Esophagus muscularis mucosa (tissue), 3 donors: ENCODE measurements at regions not wholly inside any gene's neighbourhood (a gene's known extent, or its start where the extent isn't known, plus 50 kb on each side); places are given as distances from the start of the nearest gene placed in this dataset.

Source experiments
- EP300 ChIP-seq: sonication (generic); formaldehyde crosslinking; IDR thresholded peaks from one replicate; pipeline ENCODE4 v1.6.1; 2017; ENCODE audit warnings: antibody characterized with exemption
- TF ChIP-seq, protein P1 (sequence below), 3 experiments: fragments of 200-600 bp in 2 of 3; fragments of 450-650 bp in 1 of 3; sonication (generic) in 2 of 3; IDR thresholded peaks; one replicate each; pipeline ENCODE4 v1.5.1; 2017 to 2019; ENCODE audit warnings: antibody characterized with exemption in 3 of 3, mild to moderate bottlenecking in 2 of 3, moderate library complexity in 1 of 3

DNA sequence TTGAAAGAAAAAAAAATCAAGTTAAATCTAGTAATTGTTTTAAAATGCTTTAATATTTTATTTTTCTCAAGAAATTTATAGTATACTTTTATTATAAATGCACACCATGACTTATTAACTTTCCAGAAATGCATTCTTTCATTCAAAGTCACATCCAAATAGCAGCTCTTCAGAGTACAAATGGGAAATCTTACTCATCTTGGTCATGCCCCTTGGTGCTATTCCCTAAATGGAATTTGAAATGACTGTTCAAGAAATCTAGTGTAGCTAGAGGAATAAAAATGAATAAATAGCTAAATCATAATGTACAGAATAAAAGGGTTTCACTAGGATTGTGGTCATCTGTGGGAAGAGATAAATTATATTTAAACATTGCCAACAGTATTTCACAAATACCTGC, 1139.7 kb downstream of the PCDH18 start:
- TF ChIP-seq EP300, result no peak
- TF ChIP-seq, protein P1, sequence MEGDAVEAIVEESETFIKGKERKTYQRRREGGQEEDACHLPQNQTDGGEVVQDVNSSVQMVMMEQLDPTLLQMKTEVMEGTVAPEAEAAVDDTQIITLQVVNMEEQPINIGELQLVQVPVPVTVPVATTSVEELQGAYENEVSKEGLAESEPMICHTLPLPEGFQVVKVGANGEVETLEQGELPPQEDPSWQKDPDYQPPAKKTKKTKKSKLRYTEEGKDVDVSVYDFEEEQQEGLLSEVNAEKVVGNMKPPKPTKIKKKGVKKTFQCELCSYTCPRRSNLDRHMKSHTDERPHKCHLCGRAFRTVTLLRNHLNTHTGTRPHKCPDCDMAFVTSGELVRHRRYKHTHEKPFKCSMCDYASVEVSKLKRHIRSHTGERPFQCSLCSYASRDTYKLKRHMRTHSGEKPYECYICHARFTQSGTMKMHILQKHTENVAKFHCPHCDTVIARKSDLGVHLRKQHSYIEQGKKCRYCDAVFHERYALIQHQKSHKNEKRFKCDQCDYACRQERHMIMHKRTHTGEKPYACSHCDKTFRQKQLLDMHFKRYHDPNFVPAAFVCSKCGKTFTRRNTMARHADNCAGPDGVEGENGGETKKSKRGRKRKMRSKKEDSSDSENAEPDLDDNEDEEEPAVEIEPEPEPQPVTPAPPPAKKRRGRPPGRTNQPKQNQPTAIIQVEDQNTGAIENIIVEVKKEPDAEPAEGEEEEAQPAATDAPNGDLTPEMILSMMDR (IDR thresholded peaks at IDR 0.05), result no peak
